ENCODE measurements at regions not wholly inside any gene's neighbourhood (a gene's known extent, or its start where the extent isn't known, plus 50 kb on each side); places are given as distances from the start of the nearest gene placed in this dataset.

DNA sequence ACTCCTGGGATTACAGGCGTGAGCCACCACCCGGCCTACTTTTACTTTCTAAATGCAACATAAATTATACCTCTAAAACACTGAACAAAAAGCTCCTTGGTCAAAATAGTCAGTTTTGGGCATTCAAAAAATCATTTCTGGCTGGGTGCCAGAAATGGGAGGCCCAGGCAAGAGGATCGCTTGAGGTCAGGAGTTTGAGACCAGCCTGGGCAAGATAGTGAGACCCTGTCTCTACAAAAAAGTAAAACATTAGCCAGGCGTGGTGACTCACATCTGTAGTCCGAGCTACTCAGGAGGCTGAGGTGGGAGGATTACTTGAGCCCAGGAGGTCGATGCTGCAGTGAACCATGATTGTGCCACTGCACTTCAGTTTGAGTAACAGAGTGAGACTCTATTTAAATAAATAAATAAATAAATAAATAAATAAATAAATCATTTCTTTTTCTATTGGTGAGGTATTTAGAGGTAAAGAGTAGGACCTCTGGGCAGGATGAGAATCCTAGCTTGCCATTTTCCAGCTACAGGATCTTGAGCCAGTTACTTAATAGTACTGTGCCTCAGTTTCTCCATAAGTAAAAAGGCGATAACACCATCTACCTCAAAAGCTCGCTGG lies 87.6 kb downstream of the SKIDA1 start:
- no peak overlapping the region for H2AFZ ChIP-seq (ENCODE audit: low read length)
- no peaks in the 10 kb centered on the region for H3K36me3 ChIP-seq (ENCODE audit: insufficient read depth, low read length)
- no peak overlapping the region for H3K4me3 ChIP-seq (ENCODE audit: low read length)
- DNase-seq, result no peak
- no peaks in the 10 kb centered on the region for H3K9me3 ChIP-seq (ENCODE audit: low read length)
- H3K9ac ChIP-seq (ENCODE audit: low read length), result no peak overlapping the region
- H3K79me2 ChIP-seq (ENCODE audit: low read length), result no peaks in the 10 kb centered on the region
- no peaks in the 10 kb centered on the region for H3K4me1 ChIP-seq (ENCODE audit: low read length)
- no peak overlapping the region for H3K27ac ChIP-seq (ENCODE audit: low read length)
- H3K27me3 ChIP-seq (ENCODE audit: low read length), result no peaks in the 10 kb centered on the region
- no peaks in the 10 kb centered on the region for H4K20me1 ChIP-seq (ENCODE audit: insufficient read depth, low read depth, low read length)
- no peak overlapping the region for H3K4me2 ChIP-seq (ENCODE audit: low read depth, low read length, poor library complexity, severe bottlenecking)
- H3K9me2 ChIP-seq (replicated peaks; ENCODE audit: insufficient read depth, low read length), result no peaks in the 10 kb centered on the region

DNA sequence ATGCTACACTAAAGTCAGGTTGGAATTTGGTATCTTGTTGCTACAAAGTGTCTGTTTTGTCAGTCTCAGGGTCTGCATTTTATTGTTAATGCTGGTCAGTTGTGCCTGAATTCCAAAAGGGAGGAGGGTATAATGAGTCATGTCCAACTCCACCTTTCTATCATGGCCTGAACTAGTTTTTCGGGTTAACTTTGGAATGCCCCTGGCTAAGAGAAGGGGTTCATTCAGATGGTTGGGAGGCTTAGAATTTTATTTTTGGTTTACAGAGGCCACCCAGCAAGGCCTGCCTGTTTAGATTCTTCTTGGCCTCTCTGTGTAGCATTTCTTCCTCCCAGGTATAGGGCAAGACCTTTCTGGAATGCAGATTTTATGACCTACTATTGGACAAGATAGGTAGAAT lies 93.2 kb downstream of the SKIDA1 start:
- H3K4me2 ChIP-seq (ENCODE audit: low read depth, low read length, poor library complexity, severe bottlenecking), result no peak overlapping the region

DNA sequence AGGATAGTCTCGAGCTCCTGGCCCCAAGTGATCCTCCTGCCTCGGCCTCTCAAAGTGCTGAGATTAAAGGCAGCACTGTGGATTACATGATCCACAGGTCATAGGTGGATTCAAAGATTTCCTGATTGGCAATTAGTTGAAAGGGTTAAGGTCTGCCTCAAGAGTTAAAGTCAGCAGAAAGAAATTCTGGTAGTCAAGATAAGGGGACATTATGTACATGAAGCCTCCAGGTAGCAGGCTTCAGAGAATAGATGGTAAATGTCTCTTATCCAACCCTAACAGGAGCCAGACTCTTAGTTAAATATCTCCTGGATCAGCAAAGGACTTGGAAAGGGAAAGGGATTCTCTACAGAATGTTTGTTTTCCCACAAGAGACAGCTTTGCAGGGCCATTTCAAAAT lies 93.7 kb downstream of the SKIDA1 start:
- Histone ChIP-seq H3K4me2 (ENCODE audit: low read depth, low read length, poor library complexity, severe bottlenecking) (no peak overlapping the region), H3K27ac (ENCODE audit: low read length) (no peak overlapping the region), H3K36me3 (ENCODE audit: insufficient read depth, low read length) (no peaks in the 10 kb centered on the region), H3K79me2 (ENCODE audit: low read length) (no peaks in the 10 kb centered on the region), H3K4me1 (ENCODE audit: low read length) (no peaks in the 10 kb centered on the region), H3K9me3 (ENCODE audit: low read length) (no peaks in the 10 kb centered on the region), H3K9ac (ENCODE audit: low read length) (no peak overlapping the region), H3K9me2 (replicated peaks; ENCODE audit: insufficient read depth, low read length) (no peaks in the 10 kb centered on the region), H3K27me3 (ENCODE audit: low read length) (no peaks in the 10 kb centered on the region), H2AFZ (ENCODE audit: low read length) (no peak overlapping the region), H4K20me1 (ENCODE audit: insufficient read depth, low read depth, low read length) (no peaks in the 10 kb centered on the region), H3K4me3 (ENCODE audit: low read length) (no peak overlapping the region)
- DNase-seq, result no peak

More for the DNA sequence above, 93.2 kb downstream of the SKIDA1 start:
- Histone ChIP-seq H3K4me3 (ENCODE audit: low read length) (no peak overlapping the region), H3K9me2 (replicated peaks; ENCODE audit: insufficient read depth, low read length) (no peaks in the 10 kb centered on the region), H3K9me3 (ENCODE audit: low read length) (no peaks in the 10 kb centered on the region), H3K36me3 (ENCODE audit: insufficient read depth, low read length) (no peaks in the 10 kb centered on the region), H3K79me2 (ENCODE audit: low read length) (no peaks in the 10 kb centered on the region), H2AFZ (ENCODE audit: low read length) (no peak overlapping the region), H3K9ac (ENCODE audit: low read length) (no peak overlapping the region), H4K20me1 (ENCODE audit: insufficient read depth, low read depth, low read length) (no peaks in the 10 kb centered on the region), H3K27ac (ENCODE audit: low read length) (no peak overlapping the region), H3K4me1 (ENCODE audit: low read length) (no peaks in the 10 kb centered on the region), H3K27me3 (ENCODE audit: low read length) (no peaks in the 10 kb centered on the region)
- DNase-seq, result no peak

DNA sequence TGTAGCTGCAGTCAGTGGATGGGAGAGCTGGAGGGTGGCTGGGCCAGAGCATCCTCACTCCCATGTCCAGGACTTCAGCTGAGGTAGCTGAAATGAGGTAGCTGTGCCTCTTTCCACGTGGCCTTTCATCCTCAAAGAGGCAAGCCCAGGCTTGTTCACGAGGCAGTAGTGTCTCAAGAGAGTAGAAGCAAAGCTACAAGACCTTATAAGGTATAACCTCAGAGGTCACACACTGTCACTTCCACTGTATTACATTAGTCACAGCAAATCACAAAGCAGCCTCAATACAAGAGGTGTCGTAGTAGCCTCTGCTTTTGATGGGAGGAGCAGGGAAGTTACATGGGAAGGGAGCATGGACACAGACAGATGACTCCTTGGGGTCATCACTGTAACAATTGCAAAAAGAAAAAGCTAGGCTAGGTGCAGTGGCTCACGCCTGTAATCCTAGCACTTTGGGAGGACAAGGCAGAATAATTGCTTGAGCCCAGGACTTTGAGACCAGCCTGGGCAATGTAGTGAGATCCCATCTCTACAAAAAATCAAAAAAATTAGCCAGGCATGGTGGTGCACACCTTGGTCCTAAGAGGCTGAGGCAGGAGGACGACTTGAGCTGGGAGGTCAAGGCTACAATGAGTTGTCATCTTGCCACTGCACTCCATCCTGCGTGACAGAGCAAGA lies 97.5 kb downstream of the SKIDA1 start:
- H3K79me2 ChIP-seq (ENCODE audit: low read length), result no peaks in the 10 kb centered on the region
- no peak overlapping the region for H3K9ac ChIP-seq (ENCODE audit: low read length)
- H3K4me2 ChIP-seq (ENCODE audit: low read depth, low read length, poor library complexity, severe bottlenecking), result no peak overlapping the region
- H3K9me3 ChIP-seq (ENCODE audit: low read length), result no peaks in the 10 kb centered on the region
- no peak overlapping the region for H3K27ac ChIP-seq (ENCODE audit: low read length)
- H4K20me1 ChIP-seq (ENCODE audit: insufficient read depth, low read depth, low read length), result no peaks in the 10 kb centered on the region
- H3K27me3 ChIP-seq (ENCODE audit: low read length), result no peaks in the 10 kb centered on the region
- no peak overlapping the region for H3K4me3 ChIP-seq (ENCODE audit: low read length)
- H2AFZ ChIP-seq (ENCODE audit: low read length), result no peak overlapping the region
- no peaks in the 10 kb centered on the region for H3K9me2 ChIP-seq (replicated peaks; ENCODE audit: insufficient read depth, low read length)
- no peaks in the 10 kb centered on the region for H3K4me1 ChIP-seq (ENCODE audit: low read length)
- no peaks in the 10 kb centered on the region for H3K36me3 ChIP-seq (ENCODE audit: insufficient read depth, low read length)
- no peak for DNase-seq

DNA sequence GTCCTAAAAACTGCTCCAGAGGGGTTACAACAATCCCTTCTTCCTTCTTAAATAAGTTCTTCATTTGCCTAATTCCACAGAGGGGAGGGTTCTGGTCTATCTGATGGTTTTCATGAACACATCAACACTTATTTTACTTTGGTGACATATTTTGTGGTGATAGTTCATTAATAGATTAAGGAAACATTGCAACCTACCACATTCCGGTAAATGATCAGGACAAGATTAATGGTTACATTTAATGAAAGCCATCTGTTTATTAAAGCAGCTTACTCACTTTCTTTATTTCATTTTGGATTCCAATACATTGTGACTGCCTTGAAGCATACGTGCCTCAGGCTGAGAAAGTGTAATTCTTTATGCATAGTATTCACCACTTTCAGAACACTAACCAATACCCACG lies 101.0 kb downstream of the SKIDA1 start:
- no peak overlapping the region for H2AFZ ChIP-seq (ENCODE audit: low read length)
- no peaks in the 10 kb centered on the region for H3K4me1 ChIP-seq (ENCODE audit: low read length)
- no peaks in the 10 kb centered on the region for H3K79me2 ChIP-seq (ENCODE audit: low read length)
- no peak for DNase-seq
- no peaks in the 10 kb centered on the region for H4K20me1 ChIP-seq (ENCODE audit: insufficient read depth, low read depth, low read length)
- H3K27ac ChIP-seq (ENCODE audit: low read length), result no peak overlapping the region
- H3K4me3 ChIP-seq (ENCODE audit: low read length), result no peak overlapping the region
- H3K36me3 ChIP-seq (ENCODE audit: insufficient read depth, low read length), result no peaks in the 10 kb centered on the region
- no peak overlapping the region for H3K9ac ChIP-seq (ENCODE audit: low read length)
- H3K9me2 ChIP-seq (replicated peaks; ENCODE audit: insufficient read depth, low read length), result no peaks in the 10 kb centered on the region
- no peaks in the 10 kb centered on the region for H3K27me3 ChIP-seq (ENCODE audit: low read length)
- no peak overlapping the region for H3K4me2 ChIP-seq (ENCODE audit: low read depth, low read length, poor library complexity, severe bottlenecking)
- H3K9me3 ChIP-seq (ENCODE audit: low read length), result no peaks in the 10 kb centered on the region

DNA sequence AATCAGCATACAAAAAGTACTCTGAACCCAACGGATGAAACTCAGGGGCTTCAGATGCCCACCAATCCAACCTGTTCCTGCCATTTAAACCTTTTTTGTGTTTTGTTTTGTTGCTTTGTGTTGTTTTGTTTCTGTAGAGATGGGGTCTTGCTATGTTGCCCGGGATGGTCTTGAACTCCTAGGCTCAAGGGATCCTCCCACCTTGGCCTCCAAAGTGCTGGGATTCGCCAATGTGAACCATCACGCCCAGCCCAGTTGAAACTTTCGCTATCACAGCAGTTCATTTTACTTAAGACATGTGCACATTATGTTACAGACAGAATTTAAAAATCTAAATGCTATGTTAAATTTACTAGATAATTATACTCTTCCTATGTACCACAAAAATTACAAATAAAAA lies 101.6 kb downstream of the SKIDA1 start:
- Histone ChIP-seq H3K9me2 (replicated peaks; ENCODE audit: insufficient read depth, low read length) (no peaks in the 10 kb centered on the region), H4K20me1 (ENCODE audit: insufficient read depth, low read depth, low read length) (no peaks in the 10 kb centered on the region), H2AFZ (ENCODE audit: low read length) (no peak overlapping the region), H3K9ac (ENCODE audit: low read length) (no peak overlapping the region), H3K4me2 (ENCODE audit: low read depth, low read length, poor library complexity, severe bottlenecking) (no peak overlapping the region), H3K27me3 (ENCODE audit: low read length) (no peaks in the 10 kb centered on the region), H3K36me3 (ENCODE audit: insufficient read depth, low read length) (no peaks in the 10 kb centered on the region), H3K79me2 (ENCODE audit: low read length) (no peaks in the 10 kb centered on the region), H3K9me3 (ENCODE audit: low read length) (no peaks in the 10 kb centered on the region), H3K27ac (ENCODE audit: low read length) (no peak overlapping the region), H3K4me3 (ENCODE audit: low read length) (no peak overlapping the region), H3K4me1 (ENCODE audit: low read length) (no peaks in the 10 kb centered on the region)
- no peak for DNase-seq

DNA sequence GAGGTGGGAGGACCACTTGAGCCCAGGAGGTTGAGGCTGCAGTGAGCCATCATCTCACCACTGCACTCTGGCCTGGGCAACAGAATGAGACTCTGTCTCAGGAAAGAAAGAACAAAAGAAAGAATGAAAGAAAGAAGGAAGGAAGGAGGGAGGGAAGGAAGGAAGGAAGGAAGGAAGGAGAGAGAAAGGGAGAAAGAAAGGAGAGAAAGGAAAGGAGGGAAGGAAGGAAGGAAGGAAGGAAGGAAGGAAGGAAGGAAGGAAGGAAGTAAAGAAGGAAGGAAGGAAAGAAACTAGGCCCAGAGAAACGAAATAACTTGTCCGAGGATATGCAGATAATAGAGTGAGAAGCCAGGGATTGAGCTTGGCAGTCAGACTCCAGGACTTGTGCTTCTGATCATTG lies 102.1 kb downstream of the SKIDA1 start:
- Histone ChIP-seq H3K9me3 (ENCODE audit: low read length) (no peaks in the 10 kb centered on the region), H3K4me2 (ENCODE audit: low read depth, low read length, poor library complexity, severe bottlenecking) (no peak overlapping the region), H4K20me1 (ENCODE audit: insufficient read depth, low read depth, low read length) (no peaks in the 10 kb centered on the region), H2AFZ (ENCODE audit: low read length) (no peak overlapping the region), H3K4me3 (ENCODE audit: low read length) (no peak overlapping the region), H3K9me2 (replicated peaks; ENCODE audit: insufficient read depth, low read length) (no peaks in the 10 kb centered on the region), H3K79me2 (ENCODE audit: low read length) (no peaks in the 10 kb centered on the region), H3K9ac (ENCODE audit: low read length) (no peak overlapping the region), H3K4me1 (ENCODE audit: low read length) (no peaks in the 10 kb centered on the region), H3K36me3 (ENCODE audit: insufficient read depth, low read length) (no peaks in the 10 kb centered on the region), H3K27me3 (ENCODE audit: low read length) (no peaks in the 10 kb centered on the region), H3K27ac (ENCODE audit: low read length) (no peak overlapping the region)
- DNase-seq, result no peak

DNA sequence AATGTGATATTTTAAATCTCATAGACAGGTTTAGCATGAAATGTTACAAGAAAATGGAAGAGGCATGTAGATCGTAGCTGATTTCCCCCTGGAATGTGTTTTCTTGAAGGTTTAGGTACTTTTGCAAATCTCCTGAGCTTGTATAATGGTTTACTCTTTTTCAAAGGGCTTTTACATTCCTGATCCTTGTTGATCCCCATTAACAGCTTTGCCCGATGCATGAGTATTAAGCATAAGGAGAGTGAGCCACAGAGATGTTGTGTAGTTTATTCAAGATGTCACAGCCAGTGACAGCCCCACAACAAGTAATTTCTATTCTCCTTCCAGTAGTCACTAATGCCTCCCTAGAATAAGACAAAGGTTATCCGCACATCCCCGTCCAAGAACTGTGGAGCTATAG lies 103.7 kb downstream of the SKIDA1 start:
- H2AFZ ChIP-seq (ENCODE audit: low read length), result no peak overlapping the region
- H3K79me2 ChIP-seq (ENCODE audit: low read length), result no peaks in the 10 kb centered on the region
- no peak for DNase-seq
- no peak overlapping the region for H3K27ac ChIP-seq (ENCODE audit: low read length)
- H3K27me3 ChIP-seq (ENCODE audit: low read length), result no peaks in the 10 kb centered on the region
- no peak overlapping the region for H3K4me3 ChIP-seq (ENCODE audit: low read length)
- no peak overlapping the region for H3K4me2 ChIP-seq (ENCODE audit: low read depth, low read length, poor library complexity, severe bottlenecking)
- H3K9me2 ChIP-seq (replicated peaks; ENCODE audit: insufficient read depth, low read length), result no peaks in the 10 kb centered on the region
- H4K20me1 ChIP-seq (ENCODE audit: insufficient read depth, low read depth, low read length), result no peaks in the 10 kb centered on the region
- H3K9me3 ChIP-seq (ENCODE audit: low read length), result no peaks in the 10 kb centered on the region
- no peak overlapping the region for H3K9ac ChIP-seq (ENCODE audit: low read length)
- H3K4me1 ChIP-seq (ENCODE audit: low read length), result no peaks in the 10 kb centered on the region
- no peaks in the 10 kb centered on the region for H3K36me3 ChIP-seq (ENCODE audit: insufficient read depth, low read length)

Measured in Karpas-422 (cell line).